T-cell (primary cell): ENCODE measurements at regions not wholly inside any gene's neighbourhood (a gene's known extent, or its start where the extent isn't known, plus 50 kb on each side); places are given as distances from the start of the nearest gene placed in this dataset.

Experiments used
- ATAC-seq, 4 experiments: fragments of 200-7000 bp in 3 of 4; fragments of 150-1000 bp in 1 of 4; cut with Tn5 transposase; replicated peaks in 1 of 4; 1 replicate in 3 of 4; 2 replicates in 1 of 4; pipeline ENCODE4 v1.10.0; 2021; ENCODE audit warnings: moderate library complexity in 3 of 4, mild to moderate bottlenecking in 2 of 4, moderate number of reproducible peaks in 1 of 4
- CTCF ChIA-PET, 2 donors: fragments of 300-600 bp; sonication (Branson Sonifier 250); formaldehyde crosslinking; loops; one replicate each; lab custom pipeline; 2022; ENCODE audit warnings: antibody characterized with exemption in 2 of 2; lab: Charles Lee
- POLR2A ChIA-PET, 2 donors: fragments of 300-600 bp; sonication (Branson Sonifier 250); formaldehyde crosslinking; loops; one replicate each; lab custom pipeline; 2022; ENCODE audit warnings: antibody characterized with exemption in 2 of 2; lab: Charles Lee
- DNase-seq, 35 experiments: peaks; one replicate each; pipeline versions ENCODE4 v3.0.0 to v3.0.0-alpha.2; 2013 to 2023
- H3K27ac ChIP-seq: one replicate; pipeline ENCODE4 v1.5.1; 2013; ENCODE audit warnings: low read length
- H3K27me3 ChIP-seq, 2 experiments: replicated peaks in 1 of 2; 1 replicate in 1 of 2; 2 replicates in 1 of 2; pipeline versions ENCODE4 v1.6.1 to v1.7.0; 2013; ENCODE audit warnings: low read length in 1 of 2, mixed read lengths in 1 of 2; ENCODE audit not compliant: control insufficient read depth in 2 of 2, insufficient read depth in 2 of 2; ENCODE audit errors: extremely low read depth in 1 of 2
- H3K36me3 ChIP-seq, 2 donors: 1 replicate in 1 of 2; 2 replicates in 1 of 2; pipeline versions ENCODE4 v1.6.1 to v1.7.0; 2013; ENCODE audit warnings: low read length in 1 of 2; ENCODE audit not compliant: control insufficient read depth in 2 of 2, insufficient read depth in 1 of 2; ENCODE audit errors: extremely low read depth in 1 of 2
- H3K4me1 ChIP-seq, 2 experiments: 1 replicate in 1 of 2; 2 replicates in 1 of 2; pipeline versions ENCODE4 v1.6.1 to v1.7.0; 2013; ENCODE audit warnings: low read length in 2 of 2, mixed read lengths in 1 of 2; ENCODE audit not compliant: insufficient read depth in 2 of 2, control insufficient read depth in 1 of 2; ENCODE audit errors: extremely low read depth in 1 of 2
- H3K4me3 ChIP-seq, 2 donors: 1 replicate in 1 of 2; 2 replicates in 1 of 2; pipeline versions ENCODE4 v1.5.1 to v1.7.0; 2013; ENCODE audit warnings: mild to moderate bottlenecking in 2 of 2, low read length in 1 of 2, moderate library complexity in 1 of 2; ENCODE audit not compliant: control insufficient read depth in 1 of 2; ENCODE audit errors: extremely low read depth in 1 of 2
- H3K9me3 ChIP-seq: 2 replicates; pipeline ENCODE4 v1.7.0; 2013
- H3K27ac Mint-ChIP-seq, 2 donors: one replicate each; pipeline ENCODE4 v1.8.0; 2020 to 2021; ENCODE audit warnings: mild to moderate bottlenecking in 2 of 2, mixed read lengths in 2 of 2
- H3K27me3 Mint-ChIP-seq, 2 donors: one replicate each; pipeline ENCODE4 v1.8.0; 2021 to 2022; ENCODE audit warnings: mixed read lengths in 2 of 2
- H3K36me3 Mint-ChIP-seq: one replicate; pipeline ENCODE4 v1.8.0; 2021; ENCODE audit warnings: mixed read lengths
- H3K4me1 Mint-ChIP-seq, 3 donors: one replicate each; pipeline ENCODE4 v1.8.0; 2020 to 2022; ENCODE audit warnings: mixed read lengths in 3 of 3, mild to moderate bottlenecking in 1 of 3
- H3K4me3 Mint-ChIP-seq, 3 donors: one replicate each; pipeline ENCODE4 v1.8.0; 2020 to 2022; ENCODE audit warnings: mild to moderate bottlenecking in 3 of 3, mixed read lengths in 3 of 3, moderate library complexity in 3 of 3
- H3K9me3 Mint-ChIP-seq, 3 donors: one replicate each; pipeline ENCODE4 v1.8.0; 2020 to 2022; ENCODE audit warnings: mixed read lengths in 3 of 3
- WGBS: methylation state at CpG from one replicate; pipeline ENCODE4 v1.1.5; 2013; ENCODE audit warnings: missing lambda C conversion rate; ENCODE audit not compliant: insufficient coverage; 5-methylcytosine and 5-hydroxymethylcytosine counted together

GRCh38 chr3:145750657-145751056 lies 410.3 kb downstream of the PLOD2 start:
- Mint-ChIP-seq H3K4me3 (no peak overlapping the region), H3K27me3 (no peaks in the 10 kb centered on the region), H3K9me3 (peaks cover 0 to 10% (median 0%) of the 10 kb centered on the region in 3 donors), H3K4me1 (no peaks in the 10 kb centered on the region), H3K36me3 (no peaks in the 10 kb centered on the region), H3K27ac (no peak overlapping the region)
- H3K4me3 ChIP-seq = no peak overlapping the region
- no peak overlapping the region for H3K27ac ChIP-seq
- H3K9me3 ChIP-seq = no peaks in the 10 kb centered on the region
- H3K36me3 ChIP-seq = no peaks in the 10 kb centered on the region
- no CpG with 5 or more reads among the region's 2 CpGs for WGBS
- ATAC-seq (no peak), DNase-seq (no peak)
- POLR2A ChIA-PET = no interaction called here
- CTCF ChIA-PET = no interaction called here
- H3K27me3 ChIP-seq = no peaks in the 10 kb centered on the region
- H3K4me1 ChIP-seq = no peaks in the 10 kb centered on the region

GRCh38 chr3:145752576-145752975 lies 408.4 kb downstream of the PLOD2 start:
- CTCF ChIA-PET = no interaction called here
- H3K36me3 ChIP-seq = no peaks in the 10 kb centered on the region
- Mint-ChIP-seq H3K4me3 (no peak overlapping the region), H3K9me3 (peaks cover 0 to 3% (median 0%) of the 10 kb centered on the region in 3 donors), H3K36me3 (no peaks in the 10 kb centered on the region), H3K27ac (no peak overlapping the region), H3K27me3 (no peaks in the 10 kb centered on the region), H3K4me1 (no peaks in the 10 kb centered on the region)
- no peaks in the 10 kb centered on the region for H3K9me3 ChIP-seq
- H3K4me3 ChIP-seq = no peak overlapping the region
- POLR2A ChIA-PET = no interaction called here
- no peak for DNase-seq
- no peak for ATAC-seq
- H3K27ac ChIP-seq = no peak overlapping the region
- WGBS = no CpG with 5 or more reads among the region's 1 CpG
- H3K4me1 ChIP-seq = no peaks in the 10 kb centered on the region
- H3K27me3 ChIP-seq = no peaks in the 10 kb centered on the region

DNA sequence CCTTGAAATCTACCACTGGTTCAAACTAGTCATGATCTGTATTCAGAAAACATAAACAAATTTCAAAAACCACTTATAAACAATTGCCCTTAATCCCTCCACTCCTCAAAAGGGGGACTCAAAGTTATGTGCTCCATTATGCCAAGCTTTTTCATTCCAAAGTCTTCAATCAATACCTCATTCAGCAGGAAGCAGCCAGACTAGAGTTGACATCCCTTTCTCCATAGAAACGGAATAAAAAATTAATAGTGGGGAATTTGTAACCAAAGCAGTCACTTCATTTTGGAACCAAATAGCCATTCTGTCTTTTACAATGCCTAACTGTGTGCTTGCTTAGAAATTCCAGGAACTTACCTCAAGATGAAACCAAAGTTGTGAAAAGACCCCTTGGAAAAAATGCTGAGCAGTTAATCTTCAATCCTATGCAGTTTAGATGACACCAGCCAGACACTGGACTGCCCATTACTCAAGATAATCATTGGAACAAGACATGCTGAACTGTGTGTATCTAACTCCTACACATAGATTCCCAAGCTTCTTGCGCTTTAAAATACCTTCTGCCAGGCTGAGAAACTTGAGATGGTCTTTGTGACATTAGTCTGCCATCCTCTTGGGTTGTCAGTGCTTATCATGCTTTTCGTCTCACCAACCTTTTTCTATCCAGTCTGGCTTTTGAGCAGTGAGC lies 406.2 kb downstream of the PLOD2 start:
- Mint-ChIP-seq H3K27me3 (no peaks in the 10 kb centered on the region), H3K36me3 (no peaks in the 10 kb centered on the region), H3K4me1 (no peaks in the 10 kb centered on the region), H3K4me3 (no peak overlapping the region), H3K9me3 (peaks cover 0 to 3% (median 2%) of the 10 kb centered on the region in 3 donors), H3K27ac (no peak overlapping the region)
- ATAC-seq = no peak
- ChIA-PET POLR2A (no interaction called here), CTCF (no interaction called here)
- no peaks in the 10 kb centered on the region for H3K4me1 ChIP-seq
- H3K4me3 ChIP-seq = no peak overlapping the region
- no peaks in the 10 kb centered on the region for H3K9me3 ChIP-seq
- H3K27me3 ChIP-seq = no peaks in the 10 kb centered on the region
- DNase-seq = no peak
- no peaks in the 10 kb centered on the region for H3K36me3 ChIP-seq
- WGBS = 83% methylated on average over 2 of the region's 3 CpGs
- H3K27ac ChIP-seq = no peak overlapping the region

DNA sequence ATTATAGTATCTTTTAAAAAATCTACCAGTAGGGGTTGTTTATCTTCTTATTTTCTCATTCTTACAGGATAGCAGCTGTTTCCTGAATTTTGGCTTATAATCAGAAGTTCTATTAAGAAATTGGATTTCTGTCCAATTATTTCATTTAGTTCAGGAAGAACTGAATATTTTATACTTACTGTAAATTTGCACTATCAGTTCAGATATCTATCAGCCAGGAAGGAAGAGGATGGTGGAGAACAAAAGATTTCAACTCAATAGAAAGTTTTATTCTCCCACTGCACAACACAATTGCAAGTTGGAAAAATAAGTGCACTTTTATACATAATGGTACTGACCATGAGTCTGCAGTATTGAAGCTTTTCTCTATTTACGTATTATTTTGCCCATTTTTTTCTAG lies 400.9 kb downstream of the PLOD2 start:
- H3K4me1 ChIP-seq = no peaks in the 10 kb centered on the region
- no peaks in the 10 kb centered on the region for H3K36me3 ChIP-seq
- CTCF ChIA-PET = interaction anchor here in 1 of 2 donors (0.6 kb wide), 1 partner anchor 140 kb away, joined by 3 read pairs; no protein-coding TSS in a partner anchor

GRCh38 chr3:145767909-145768308 lies 393.1 kb downstream of the PLOD2 start:
- Histone ChIP-seq H3K36me3 (no peaks in the 10 kb centered on the region), H3K27ac (no peak overlapping the region), H3K4me1 (no peaks in the 10 kb centered on the region), H3K9me3 (no peaks in the 10 kb centered on the region), H3K4me3 (no peak overlapping the region), H3K27me3 (no peaks in the 10 kb centered on the region)
- POLR2A ChIA-PET = no interaction called here
- Mint-ChIP-seq H3K9me3 (peaks cover 0 to 21% (median 6%) of the 10 kb centered on the region in 3 donors), H3K36me3 (no peaks in the 10 kb centered on the region), H3K27me3 (no peaks in the 10 kb centered on the region), H3K4me1 (no peaks in the 10 kb centered on the region), H3K27ac (no peak overlapping the region), H3K4me3 (no peak overlapping the region)
- no peak for ATAC-seq
- DNase-seq = no peak
- no CpG with 5 or more reads among the region's 1 CpG for WGBS
- CTCF ChIA-PET = no interaction called here

More for the DNA sequence above, 400.9 kb downstream of the PLOD2 start:
- DNase-seq (no peak), ATAC-seq (no peak)
- peaks cover 0 to 5% (median 2%) of the 10 kb centered on the region in 3 donors for H3K9me3 Mint-ChIP-seq
- Histone ChIP-seq H3K9me3 (no peaks in the 10 kb centered on the region), H3K27ac (no peak overlapping the region), H3K27me3 (no peaks in the 10 kb centered on the region), H3K4me3 (no peak overlapping the region)
- no peak overlapping the region for H3K27ac Mint-ChIP-seq
- H3K4me3 Mint-ChIP-seq = no peak overlapping the region
- POLR2A ChIA-PET = no interaction called here
- WGBS = no CpG with 5 or more reads among the region's 1 CpG
- H3K4me1 Mint-ChIP-seq = no peaks in the 10 kb centered on the region
- H3K36me3 Mint-ChIP-seq = no peaks in the 10 kb centered on the region
- no peaks in the 10 kb centered on the region for H3K27me3 Mint-ChIP-seq

DNA sequence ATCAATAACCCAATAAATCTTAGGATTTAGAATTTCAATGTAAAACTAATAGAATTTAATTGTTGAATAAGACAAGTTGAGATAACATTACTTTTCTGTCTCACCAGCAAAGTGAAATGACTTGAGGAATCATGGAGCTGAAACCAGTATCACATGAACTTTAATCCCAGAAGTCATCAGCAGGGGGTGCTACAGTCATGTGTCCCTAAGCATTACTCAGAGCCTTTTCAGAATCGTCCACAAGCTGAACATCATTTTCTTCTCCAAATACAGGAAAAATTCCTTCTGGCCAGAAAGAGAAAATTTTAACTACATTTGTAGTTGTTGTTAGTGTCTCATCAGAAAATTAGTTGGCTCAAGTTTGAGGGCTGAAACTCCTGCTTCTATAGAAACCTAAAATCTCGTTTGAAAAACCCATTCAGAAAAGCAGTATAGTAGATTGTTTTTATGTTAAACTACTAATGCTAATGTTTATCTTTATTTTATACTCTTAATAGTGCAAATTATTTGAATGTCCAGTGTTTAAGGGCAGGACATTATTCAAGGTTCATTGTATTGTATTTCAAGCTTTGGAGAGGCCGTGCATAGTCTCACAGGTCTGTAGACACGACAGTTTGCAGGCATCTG lies 384.1 kb downstream of the PLOD2 start:
- Mint-ChIP-seq H3K36me3 (no peaks in the 10 kb centered on the region), H3K4me1 (no peaks in the 10 kb centered on the region)
- WGBS = 60% methylated on average over 1 of the region's 4 CpGs

More for the DNA sequence above, 384.1 kb downstream of the PLOD2 start:
- Mint-ChIP-seq H3K27me3 (no peaks in the 10 kb centered on the region), H3K9me3 (peaks cover 0 to 15% (median 13%) of the 10 kb centered on the region in 3 donors), H3K4me3 (no peak overlapping the region), H3K27ac (no peak overlapping the region)
- DNase-seq = no peak
- Histone ChIP-seq H3K27me3 (no peaks in the 10 kb centered on the region), H3K36me3 (no peaks in the 10 kb centered on the region), H3K4me3 (no peak overlapping the region), H3K4me1 (no peaks in the 10 kb centered on the region), H3K9me3 (no peaks in the 10 kb centered on the region), H3K27ac (no peak overlapping the region)
- POLR2A ChIA-PET = no interaction called here
- CTCF ChIA-PET = no interaction called here
- no peak for ATAC-seq
